ENCODE measurements at regions not wholly inside any gene's neighbourhood (a gene's known extent, or its start where the extent isn't known, plus 50 kb on each side); places are given as distances from the start of the nearest gene placed in this dataset.
"Not testable (repeated sequence)": the region's sequence is repeated elsewhere in the genome, so short reads cannot be mapped to it uniquely, and the experiment has no call there.

GRCh38 chr3:88882121-88882520 is 225.3 kb upstream of the EPHA3 start:
- TF ChIP-seq, protein P1, sequence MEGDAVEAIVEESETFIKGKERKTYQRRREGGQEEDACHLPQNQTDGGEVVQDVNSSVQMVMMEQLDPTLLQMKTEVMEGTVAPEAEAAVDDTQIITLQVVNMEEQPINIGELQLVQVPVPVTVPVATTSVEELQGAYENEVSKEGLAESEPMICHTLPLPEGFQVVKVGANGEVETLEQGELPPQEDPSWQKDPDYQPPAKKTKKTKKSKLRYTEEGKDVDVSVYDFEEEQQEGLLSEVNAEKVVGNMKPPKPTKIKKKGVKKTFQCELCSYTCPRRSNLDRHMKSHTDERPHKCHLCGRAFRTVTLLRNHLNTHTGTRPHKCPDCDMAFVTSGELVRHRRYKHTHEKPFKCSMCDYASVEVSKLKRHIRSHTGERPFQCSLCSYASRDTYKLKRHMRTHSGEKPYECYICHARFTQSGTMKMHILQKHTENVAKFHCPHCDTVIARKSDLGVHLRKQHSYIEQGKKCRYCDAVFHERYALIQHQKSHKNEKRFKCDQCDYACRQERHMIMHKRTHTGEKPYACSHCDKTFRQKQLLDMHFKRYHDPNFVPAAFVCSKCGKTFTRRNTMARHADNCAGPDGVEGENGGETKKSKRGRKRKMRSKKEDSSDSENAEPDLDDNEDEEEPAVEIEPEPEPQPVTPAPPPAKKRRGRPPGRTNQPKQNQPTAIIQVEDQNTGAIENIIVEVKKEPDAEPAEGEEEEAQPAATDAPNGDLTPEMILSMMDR (IDR thresholded peaks at IDR 0.05), result no peak
- no peak for TF ChIP-seq POLR2A (IDR thresholded peaks at IDR 0.05)
- no peak for TF ChIP-seq EP300 (IDR thresholded peaks at IDR 0.05; ENCODE audit: low read depth)
- TF ChIP-seq POLR2AphosphoS5 (IDR thresholded peaks at IDR 0.05), result no peak
- in situ Hi-C loops (cut with MboI; ENCODE audit: low pct_ligation_motif_present in 1 of 4, low pct_unique_long_range_greater_than_20kb in 1 of 4, low sequenced_read_pairs in 3 of 4), result no loop called here
- H3K36me3 ChIP-seq, result no peaks in the 10 kb centered on the region
- no peaks in the 10 kb centered on the region for H3K9me3 ChIP-seq
- intact Hi-C loops (cut with DNase I; ENCODE audit: low total_unique reads), result no loop called here
- no peak overlapping the region for H3K27ac ChIP-seq
- no peak for DNase-seq
- H3K4me3 ChIP-seq, result no peak overlapping the region
- WGBS, 2 donors (ENCODE audit: low coverage in 1 of 2), result 79 to 92% methylated on average over 2 of the region's 2 CpGs
- no peaks in the 10 kb centered on the region for H3K27me3 ChIP-seq
- H3K4me1 ChIP-seq, result no peaks in the 10 kb centered on the region

DNA sequence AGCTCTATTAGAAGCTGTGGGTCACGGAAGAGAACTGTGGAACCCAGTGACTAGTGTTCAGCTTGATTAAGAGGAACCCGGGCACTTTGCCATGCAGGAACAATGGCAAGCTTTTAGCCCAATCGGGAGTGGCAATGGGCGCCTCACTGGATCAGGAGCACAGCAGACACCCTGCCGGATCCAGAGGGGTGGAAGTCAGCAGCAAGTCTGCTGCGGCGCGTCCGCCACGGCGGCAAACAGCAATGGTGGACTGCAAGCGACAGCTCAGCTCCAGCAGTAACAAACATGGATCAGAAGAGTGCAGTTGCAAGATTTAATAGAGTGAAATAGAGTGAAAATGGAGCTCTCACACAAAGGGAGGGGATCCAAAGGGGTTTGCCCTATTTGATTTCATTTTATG is 220.8 kb upstream of the EPHA3 start:
- 60 to 84% methylated on average over 3 to 12 of the region's 12 CpGs for WGBS, 2 donors (ENCODE audit: low coverage in 1 of 2)
- DNase-seq; intact Hi-C loops (cut with DNase I; ENCODE audit: low total_unique reads); H3K4me3 ChIP-seq; in situ Hi-C loops (cut with MboI; ENCODE audit: low pct_ligation_motif_present in 1 of 4, low pct_unique_long_range_greater_than_20kb in 1 of 4, low sequenced_read_pairs in 3 of 4); H3K9me3 ChIP-seq; H3K27ac ChIP-seq; H3K36me3 ChIP-seq; H3K4me1 ChIP-seq; H3K27me3 ChIP-seq: not testable (repeated sequence)

- Histone ChIP-seq H3K4me3 (no peak overlapping the region), H3K27me3 (no peaks in the 10 kb centered on the region), H3K4me1 (no peaks in the 10 kb centered on the region), H3K27ac (no peak overlapping the region), H3K9me3 (no peaks in the 10 kb centered on the region), H3K36me3 (no peaks in the 10 kb centered on the region)
- no peak for DNase-seq
- WGBS, 2 donors (ENCODE audit: low coverage in 1 of 2), result 58% methylated on average over 1 of the region's 1 CpG; no CpG with 5 or more reads in 1 of the 2 donors
- no peak for TF ChIP-seq POLR2AphosphoS5 (IDR thresholded peaks at IDR 0.05)
- TF ChIP-seq, protein P1 (IDR thresholded peaks at IDR 0.05), result no peak
- no peak for TF ChIP-seq POLR2A (IDR thresholded peaks at IDR 0.05)
- TF ChIP-seq EP300 (IDR thresholded peaks at IDR 0.05; ENCODE audit: low read depth), result no peak
- intact Hi-C loops (cut with DNase I; ENCODE audit: low total_unique reads) (no loop called here), in situ Hi-C loops (cut with MboI; ENCODE audit: low pct_ligation_motif_present in 1 of 4, low pct_unique_long_range_greater_than_20kb in 1 of 4, low sequenced_read_pairs in 3 of 4) (no loop called here)
These were observed 211.4 kb upstream of the EPHA3 start for GRCh38 chr3:88896026-88896425.

DNA sequence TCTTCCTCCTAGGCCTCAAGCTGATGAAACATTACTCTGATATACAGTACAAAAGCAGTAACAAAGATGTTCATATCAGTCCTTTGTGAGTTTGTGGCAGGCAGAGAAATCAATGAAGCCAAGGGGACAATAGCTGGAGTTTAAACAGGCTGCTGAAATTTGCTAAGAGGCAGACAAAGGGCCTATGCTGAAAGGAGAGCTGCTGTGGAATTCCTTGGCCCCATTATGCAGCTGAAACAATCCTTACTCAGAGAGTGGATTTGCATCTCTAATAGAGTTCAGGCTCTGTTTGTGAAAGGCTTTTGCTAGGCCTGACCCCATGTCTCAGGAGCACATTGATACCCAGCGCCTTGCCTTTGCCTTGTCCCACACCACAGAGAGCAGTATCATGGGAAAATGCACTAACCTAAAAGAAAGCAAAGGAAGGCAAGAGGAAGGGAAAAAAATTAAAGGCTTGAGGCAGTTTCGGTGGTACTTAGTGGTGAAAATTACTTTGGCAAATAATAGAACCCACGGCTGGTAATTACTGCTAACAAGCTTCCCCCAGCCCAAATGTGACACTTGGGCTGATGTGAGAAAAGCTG is 195.0 kb upstream of the EPHA3 start:
- Histone ChIP-seq H3K4me3 (no peak overlapping the region), H3K4me1 (no peaks in the 10 kb centered on the region), H3K27ac (no peak overlapping the region), H3K27me3 (no peaks in the 10 kb centered on the region), H3K36me3 (no peaks in the 10 kb centered on the region), H3K9me3 (no peaks in the 10 kb centered on the region)
- TF ChIP-seq POLR2AphosphoS5 (IDR thresholded peaks at IDR 0.05), result no peak
- no peak for TF ChIP-seq EP300 (IDR thresholded peaks at IDR 0.05; ENCODE audit: low read depth)
- TF ChIP-seq, protein P1 (IDR thresholded peaks at IDR 0.05), result no peak
- TF ChIP-seq POLR2A (IDR thresholded peaks at IDR 0.05), result no peak
- intact Hi-C loops (cut with DNase I; ENCODE audit: low total_unique reads) (no loop called here), in situ Hi-C loops (cut with MboI; ENCODE audit: low pct_ligation_motif_present in 1 of 4, low pct_unique_long_range_greater_than_20kb in 1 of 4, low sequenced_read_pairs in 3 of 4) (no loop called here)
- no peak for DNase-seq
- 70 to 85% methylated on average over 3 of the region's 3 CpGs for WGBS, 2 donors (ENCODE audit: low coverage in 1 of 2)

DNA sequence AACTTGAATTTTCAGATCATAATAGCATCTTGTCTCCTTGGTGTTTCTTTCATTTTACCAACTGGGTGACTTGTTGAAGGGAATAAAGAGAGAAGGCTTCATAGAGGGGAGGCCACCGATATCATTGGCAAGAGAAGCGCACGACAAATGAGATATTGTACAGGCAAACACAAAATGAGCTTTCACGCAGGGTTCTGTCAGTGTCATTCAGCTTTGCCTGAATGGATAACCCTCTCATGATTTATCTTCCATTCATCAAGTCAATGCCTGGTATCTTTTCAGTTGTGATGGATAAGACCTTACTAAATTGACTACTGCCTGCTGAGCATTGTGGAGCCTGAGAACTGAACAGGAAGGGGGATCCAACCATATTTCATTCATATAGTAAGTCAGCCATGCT is 188.6 kb upstream of the EPHA3 start:
- no peak for DNase-seq
- in situ Hi-C loops (cut with MboI; ENCODE audit: low pct_ligation_motif_present in 1 of 4, low pct_unique_long_range_greater_than_20kb in 1 of 4, low sequenced_read_pairs in 3 of 4), result no loop called here
- TF ChIP-seq POLR2AphosphoS5 (IDR thresholded peaks at IDR 0.05), result no peak
- no peak for TF ChIP-seq EP300 (IDR thresholded peaks at IDR 0.05; ENCODE audit: low read depth)
- TF ChIP-seq, protein P1 (IDR thresholded peaks at IDR 0.05), result no peak
- TF ChIP-seq POLR2A (IDR thresholded peaks at IDR 0.05), result no peak
- H3K4me1 ChIP-seq, result no peaks in the 10 kb centered on the region
- no peak overlapping the region for H3K4me3 ChIP-seq
- no peak overlapping the region for H3K27ac ChIP-seq
- no peaks in the 10 kb centered on the region for H3K9me3 ChIP-seq
- 91% methylated on average over 4 of the region's 4 CpGs; no CpG with 5 or more reads in 1 of the 2 donors for WGBS, 2 donors (ENCODE audit: low coverage in 1 of 2)
- no peaks in the 10 kb centered on the region for H3K36me3 ChIP-seq
- intact Hi-C loops (cut with DNase I; ENCODE audit: low total_unique reads), result no loop called here
- no peaks in the 10 kb centered on the region for H3K27me3 ChIP-seq

All from transverse colon (tissue), 4 donors.